ENCODE measurements at regions not wholly inside any gene's neighbourhood (a gene's known extent, or its start where the extent isn't known, plus 50 kb on each side); places are given as distances from the start of the nearest gene placed in this dataset.

GRCh38 chr2:8059794-8060193, 622.1 kb upstream of the ID2 start:
- Histone ChIP-seq H3K27ac (ENCODE audit: low read length) (no peak overlapping the region), H3K36me3 (ENCODE audit: insufficient read depth, low read length) (no peaks in the 10 kb centered on the region), H3K9ac (ENCODE audit: low read length) (no peak overlapping the region), H3K9me3 (ENCODE audit: low read length) (no peaks in the 10 kb centered on the region), H3K27me3 (ENCODE audit: low read length) (no peaks in the 10 kb centered on the region), H4K20me1 (ENCODE audit: insufficient read depth, low read depth, low read length) (no peaks in the 10 kb centered on the region), H3K9me2 (replicated peaks; ENCODE audit: insufficient read depth, low read length) (no peaks in the 10 kb centered on the region), H3K4me3 (ENCODE audit: low read length) (no peak overlapping the region), H3K79me2 (ENCODE audit: low read length) (no peaks in the 10 kb centered on the region), H3K4me2 (ENCODE audit: low read depth, low read length, poor library complexity, severe bottlenecking) (no peak overlapping the region), H3K4me1 (ENCODE audit: low read length) (peaks cover 15% of the 10 kb centered on the region), H2AFZ (ENCODE audit: low read length) (no peak overlapping the region)
- no peak for DNase-seq

GRCh38 chr2:8061219-8061618, 620.6 kb upstream of the ID2 start:
- H2AFZ ChIP-seq (ENCODE audit: low read length), result no peak overlapping the region
- H3K36me3 ChIP-seq (ENCODE audit: insufficient read depth, low read length), result no peaks in the 10 kb centered on the region
- no peaks in the 10 kb centered on the region for H3K27me3 ChIP-seq (ENCODE audit: low read length)
- H4K20me1 ChIP-seq (ENCODE audit: insufficient read depth, low read depth, low read length), result no peaks in the 10 kb centered on the region
- H3K9me2 ChIP-seq (replicated peaks; ENCODE audit: insufficient read depth, low read length), result no peaks in the 10 kb centered on the region
- H3K4me2 ChIP-seq (ENCODE audit: low read depth, low read length, poor library complexity, severe bottlenecking), result no peak overlapping the region
- H3K27ac ChIP-seq (ENCODE audit: low read length), result no peak overlapping the region
- H3K9me3 ChIP-seq (ENCODE audit: low read length), result no peaks in the 10 kb centered on the region
- H3K4me1 ChIP-seq (ENCODE audit: low read length), result peaks cover 15% of the 10 kb centered on the region
- DNase-seq, result no peak
- no peaks in the 10 kb centered on the region for H3K79me2 ChIP-seq (ENCODE audit: low read length)
- H3K9ac ChIP-seq (ENCODE audit: low read length), result no peak overlapping the region
- H3K4me3 ChIP-seq (ENCODE audit: low read length), result no peak overlapping the region

- Histone ChIP-seq H4K20me1 (ENCODE audit: insufficient read depth, low read depth, low read length) (no peaks in the 10 kb centered on the region), H3K36me3 (ENCODE audit: insufficient read depth, low read length) (no peaks in the 10 kb centered on the region), H2AFZ (ENCODE audit: low read length) (no peak overlapping the region), H3K9me2 (replicated peaks; ENCODE audit: insufficient read depth, low read length) (no peaks in the 10 kb centered on the region), H3K27ac (ENCODE audit: low read length) (no peak overlapping the region), H3K9me3 (ENCODE audit: low read length) (no peaks in the 10 kb centered on the region), H3K4me2 (ENCODE audit: low read depth, low read length, poor library complexity, severe bottlenecking) (no peak overlapping the region), H3K4me3 (ENCODE audit: low read length) (no peak overlapping the region), H3K9ac (ENCODE audit: low read length) (no peak overlapping the region), H3K4me1 (ENCODE audit: low read length) (peaks cover 7% of the 10 kb centered on the region), H3K79me2 (ENCODE audit: low read length) (no peaks in the 10 kb centered on the region), H3K27me3 (ENCODE audit: low read length) (no peaks in the 10 kb centered on the region)
- DNase-seq, result no peak
Observed at GRCh38 chr2:8064603-8065002, 617.3 kb upstream of the ID2 start.

GRCh38 chr2:8065191-8065590, 616.7 kb upstream of the ID2 start:
- Histone ChIP-seq H3K9me3 (ENCODE audit: low read length) (no peaks in the 10 kb centered on the region), H2AFZ (ENCODE audit: low read length) (no peak overlapping the region), H3K36me3 (ENCODE audit: insufficient read depth, low read length) (no peaks in the 10 kb centered on the region), H3K27me3 (ENCODE audit: low read length) (no peaks in the 10 kb centered on the region), H3K27ac (ENCODE audit: low read length) (no peak overlapping the region), H3K4me1 (ENCODE audit: low read length) (peaks cover 7% of the 10 kb centered on the region), H3K4me3 (ENCODE audit: low read length) (no peak overlapping the region), H3K79me2 (ENCODE audit: low read length) (no peaks in the 10 kb centered on the region), H4K20me1 (ENCODE audit: insufficient read depth, low read depth, low read length) (no peaks in the 10 kb centered on the region), H3K9me2 (replicated peaks; ENCODE audit: insufficient read depth, low read length) (no peaks in the 10 kb centered on the region), H3K9ac (ENCODE audit: low read length) (no peak overlapping the region), H3K4me2 (ENCODE audit: low read depth, low read length, poor library complexity, severe bottlenecking) (no peak overlapping the region)
- no peak for DNase-seq

- Histone ChIP-seq H2AFZ (ENCODE audit: low read length) (no peak overlapping the region), H3K9me3 (ENCODE audit: low read length) (no peaks in the 10 kb centered on the region), H3K27me3 (ENCODE audit: low read length) (no peaks in the 10 kb centered on the region), H3K9me2 (replicated peaks; ENCODE audit: insufficient read depth, low read length) (no peaks in the 10 kb centered on the region), H3K9ac (ENCODE audit: low read length) (no peak overlapping the region), H3K79me2 (ENCODE audit: low read length) (no peaks in the 10 kb centered on the region), H4K20me1 (ENCODE audit: insufficient read depth, low read depth, low read length) (no peaks in the 10 kb centered on the region), H3K4me2 (ENCODE audit: low read depth, low read length, poor library complexity, severe bottlenecking) (no peak overlapping the region), H3K4me1 (ENCODE audit: low read length) (peaks cover 5% of the 10 kb centered on the region), H3K4me3 (ENCODE audit: low read length) (no peak overlapping the region), H3K27ac (ENCODE audit: low read length) (no peak overlapping the region), H3K36me3 (ENCODE audit: insufficient read depth, low read length) (no peaks in the 10 kb centered on the region)
- DNase-seq, result no peak
Observed at GRCh38 chr2:8067784-8068336, 614.0 kb upstream of the ID2 start.

GRCh38 chr2:8072907-8073306, 608.9 kb upstream of the ID2 start:
- Histone ChIP-seq H2AFZ (ENCODE audit: low read length) (no peak overlapping the region), H3K9ac (ENCODE audit: low read length) (no peak overlapping the region), H3K79me2 (ENCODE audit: low read length) (no peaks in the 10 kb centered on the region), H3K27me3 (ENCODE audit: low read length) (no peaks in the 10 kb centered on the region), H3K9me2 (replicated peaks; ENCODE audit: insufficient read depth, low read length) (no peaks in the 10 kb centered on the region), H3K9me3 (ENCODE audit: low read length) (no peaks in the 10 kb centered on the region), H3K4me2 (ENCODE audit: low read depth, low read length, poor library complexity, severe bottlenecking) (no peak overlapping the region), H3K27ac (ENCODE audit: low read length) (no peak overlapping the region), H3K36me3 (ENCODE audit: insufficient read depth, low read length) (no peaks in the 10 kb centered on the region), H4K20me1 (ENCODE audit: insufficient read depth, low read depth, low read length) (no peaks in the 10 kb centered on the region), H3K4me1 (ENCODE audit: low read length) (peaks cover 5% of the 10 kb centered on the region), H3K4me3 (ENCODE audit: low read length) (no peak overlapping the region)
- DNase-seq, result no peak

GRCh38 chr2:8073916-8074315, 607.9 kb upstream of the ID2 start:
- no peak overlapping the region for H3K9ac ChIP-seq (ENCODE audit: low read length)
- no peak for DNase-seq
- H3K36me3 ChIP-seq (ENCODE audit: insufficient read depth, low read length), result no peaks in the 10 kb centered on the region
- H3K9me3 ChIP-seq (ENCODE audit: low read length), result no peaks in the 10 kb centered on the region
- H3K27ac ChIP-seq (ENCODE audit: low read length), result no peak overlapping the region
- H2AFZ ChIP-seq (ENCODE audit: low read length), result no peak overlapping the region
- no peak overlapping the region for H3K4me3 ChIP-seq (ENCODE audit: low read length)
- peaks cover 5% of the 10 kb centered on the region for H3K4me1 ChIP-seq (ENCODE audit: low read length)
- H3K4me2 ChIP-seq (ENCODE audit: low read depth, low read length, poor library complexity, severe bottlenecking), result no peak overlapping the region
- H4K20me1 ChIP-seq (ENCODE audit: insufficient read depth, low read depth, low read length), result no peaks in the 10 kb centered on the region
- no peaks in the 10 kb centered on the region for H3K27me3 ChIP-seq (ENCODE audit: low read length)
- no peaks in the 10 kb centered on the region for H3K79me2 ChIP-seq (ENCODE audit: low read length)
- H3K9me2 ChIP-seq (replicated peaks; ENCODE audit: insufficient read depth, low read length), result no peaks in the 10 kb centered on the region

GRCh38 chr2:8076448-8077342, 605.2 kb upstream of the ID2 start:
- Histone ChIP-seq H3K36me3 (ENCODE audit: insufficient read depth, low read length) (no peaks in the 10 kb centered on the region), H3K9me3 (ENCODE audit: low read length) (no peaks in the 10 kb centered on the region), H3K79me2 (ENCODE audit: low read length) (no peaks in the 10 kb centered on the region), H3K9me2 (replicated peaks; ENCODE audit: insufficient read depth, low read length) (no peaks in the 10 kb centered on the region), H3K4me2 (ENCODE audit: low read depth, low read length, poor library complexity, severe bottlenecking) (no peak overlapping the region), H4K20me1 (ENCODE audit: insufficient read depth, low read depth, low read length) (no peaks in the 10 kb centered on the region), H3K27ac (ENCODE audit: low read length) (no peak overlapping the region), H2AFZ (ENCODE audit: low read length) (no peak overlapping the region), H3K4me1 (ENCODE audit: low read length) (no peaks in the 10 kb centered on the region), H3K9ac (ENCODE audit: low read length) (no peak overlapping the region), H3K27me3 (ENCODE audit: low read length) (no peaks in the 10 kb centered on the region), H3K4me3 (ENCODE audit: low read length) (no peak overlapping the region)
- no peak for DNase-seq

Measured in Karpas-422 (cell line).